IMR-90 (cell line): ENCODE measurements at regions not wholly inside any gene's neighbourhood (a gene's known extent, or its start where the extent isn't known, plus 50 kb on each side); places are given as distances from the start of the nearest gene placed in this dataset.

Experiments
- ATAC-seq: fragments of 200-7000 bp; cut with Tn5 transposase; 2 replicates; pipeline ENCODE4 v1.9.1; 2020; ENCODE audit warnings: low read depth, mild to moderate bottlenecking, moderate library complexity
- BruUV-seq: library from RNA; stranded (reverse); fragments of 400-500 nt; replicated peaks from 2 replicates; lab custom pipeline; 2021; lab: Mats Ljungman, UMichigan
- CTCF ChIA-PET: fragments of 300-600 bp; formaldehyde crosslinking; extraction: SDS; loops from one replicate; lab custom pipeline; 2021; ENCODE audit warnings: antibody characterized with exemption; lab: Yijun Ruan, JAX
- POLR2A ChIA-PET: fragments of 300-600 bp; sonication (Branson Sonifier 250); formaldehyde crosslinking; loops from one replicate; lab custom pipeline; 2022; ENCODE audit warnings: antibody characterized with exemption; ENCODE audit not compliant: unreplicated experiment; lab: Charles Lee
- DNase-seq: peaks from one replicate; pipeline ENCODE4 v3.0.0; 2013
- H2AFZ ChIP-seq: replicated peaks from 2 replicates; pipeline ENCODE3; 2013; ENCODE audit warnings: low read length, mild to moderate bottlenecking; ENCODE audit not compliant: poor library complexity
- H2AK5ac ChIP-seq: 2 replicates; pipeline ENCODE4 v1.6.1; 2013; ENCODE audit warnings: low read depth, low read length, inconsistent platforms
- H2AK9ac ChIP-seq: replicated peaks from 2 replicates; pipeline ENCODE3; 2013; ENCODE audit warnings: mild to moderate bottlenecking, low read depth, low read length, moderate library complexity; ENCODE audit not compliant: poor library complexity
- H2BK120ac ChIP-seq: 2 replicates; pipeline ENCODE4 v1.6.1; 2013; ENCODE audit warnings: low read depth, low read length, inconsistent platforms
- H2BK15ac ChIP-seq: 3 replicates; pipeline ENCODE4 v1.6.1; 2013; ENCODE audit warnings: low read depth, low read length, inconsistent platforms
- H2BK20ac ChIP-seq: 2 replicates; pipeline ENCODE4 v1.6.1; 2013; ENCODE audit warnings: low read depth, mild to moderate bottlenecking, inconsistent platforms, low read length, moderate library complexity
- H2BK5ac ChIP-seq: 2 replicates; pipeline ENCODE4 v1.6.1; 2013; ENCODE audit warnings: mild to moderate bottlenecking, low read depth, low read length, inconsistent platforms; ENCODE audit not compliant: poor library complexity, severe bottlenecking
- H3K14ac ChIP-seq: replicated peaks from 2 replicates; pipeline ENCODE4 v1.6.1; 2013; ENCODE audit warnings: low read depth, low read length, inconsistent platforms
- H3K18ac ChIP-seq: 2 replicates; pipeline ENCODE4 v1.6.1; 2013; ENCODE audit warnings: low read depth, low read length, control low read depth
- H3K23ac ChIP-seq: 2 replicates; pipeline ENCODE4 v1.6.1; 2013; ENCODE audit warnings: low read depth, low read length, inconsistent platforms
- H3K27ac ChIP-seq: 2 replicates; pipeline ENCODE4 v1.5.1; 2013; ENCODE audit warnings: mild to moderate bottlenecking, control low read depth, low read length; ENCODE audit not compliant: insufficient read depth
- H3K27me3 ChIP-seq: 2 replicates; pipeline ENCODE4 v1.6.1; 2013; ENCODE audit warnings: low read length; ENCODE audit not compliant: control insufficient read depth, insufficient read depth
- H3K36me3 ChIP-seq: 2 replicates; pipeline ENCODE4 v1.6.1; 2013; ENCODE audit warnings: low read length, mixed read lengths; ENCODE audit not compliant: control insufficient read depth, insufficient read depth
- H3K4ac ChIP-seq: 2 replicates; pipeline ENCODE4 v1.6.1; 2013; ENCODE audit warnings: low read depth, low read length, inconsistent platforms
- H3K4me1 ChIP-seq: 2 replicates; pipeline ENCODE4 v1.6.1; 2013; ENCODE audit warnings: low read length, mixed read lengths; ENCODE audit not compliant: control insufficient read depth, insufficient read depth
- H3K4me2 ChIP-seq: 2 replicates; pipeline ENCODE4 v1.6.1; 2013; ENCODE audit warnings: low read depth, mild to moderate bottlenecking, control low read depth, low read length, moderate library complexity
- H3K4me3 ChIP-seq: 2 replicates; pipeline ENCODE4 v1.5.1; 2013; ENCODE audit warnings: low read depth, mild to moderate bottlenecking, control low read depth, low read length, moderate library complexity; ENCODE audit not compliant: insufficient read depth
- H3K56ac ChIP-seq: 2 replicates; pipeline ENCODE4 v1.6.1; 2013; ENCODE audit warnings: low read length, inconsistent platforms; ENCODE audit not compliant: insufficient read depth; ENCODE audit errors: extremely low read depth
- H3K79me1 ChIP-seq, 2 experiments: 2 replicates each; pipeline ENCODE4 v1.6.1; 2013; ENCODE audit warnings: low read length in 2 of 2, inconsistent platforms in 1 of 2, low read depth in 1 of 2
- H3K9ac ChIP-seq: 2 replicates; pipeline ENCODE4 v1.6.1; 2013; ENCODE audit warnings: low read depth, low read length, control low read depth
- H3K9me1 ChIP-seq: 2 replicates; pipeline ENCODE4 v1.6.1; 2013; ENCODE audit warnings: low read length, inconsistent platforms; ENCODE audit not compliant: insufficient read depth
- H3K9me3 ChIP-seq: 2 replicates; pipeline ENCODE4 v1.6.1; 2013; ENCODE audit warnings: low read length; ENCODE audit not compliant: control insufficient read depth, insufficient read depth
- H4K20me1 ChIP-seq: 2 replicates; pipeline ENCODE4 v1.6.1; 2013; ENCODE audit warnings: low read length, inconsistent platforms; ENCODE audit not compliant: insufficient read depth
- H4K5ac ChIP-seq: 2 replicates; pipeline ENCODE4 v1.6.1; 2013; ENCODE audit warnings: mild to moderate bottlenecking, low read depth, low read length, control low read depth
- H4K8ac ChIP-seq, 2 experiments: 2 replicates each; pipeline ENCODE4 v1.6.1; 2013; ENCODE audit warnings: low read depth in 2 of 2, low read length in 2 of 2, control low read depth in 1 of 2, inconsistent platforms in 1 of 2
- H4K91ac ChIP-seq: 2 replicates; pipeline ENCODE4 v1.6.1; 2013; ENCODE audit warnings: low read depth, low read length, inconsistent platforms; ENCODE audit not compliant: insufficient read depth
- BHLHE40 ChIP-seq: fragments of 150-350 bp; IDR thresholded peaks from 2 replicates; pipeline ENCODE4 v1.6.1; 2016; ENCODE audit warnings: mild to moderate bottlenecking, low read depth, low read length
- MAFK ChIP-seq: IDR thresholded peaks from 2 replicates; pipeline ENCODE4 v1.6.1; 2012; ENCODE audit warnings: low read depth, low read length, improper control_type of control experiment
- MXI1 ChIP-seq: IDR thresholded peaks from 2 replicates; pipeline ENCODE4 v1.6.1; 2012; ENCODE audit warnings: low read depth, mild to moderate bottlenecking, low read length, moderate library complexity, borderline replicate concordance
- POLR2A ChIP-seq: IDR thresholded peaks from 2 replicates; pipeline ENCODE4 v1.6.1; 2012; ENCODE audit warnings: mild to moderate bottlenecking, low read depth, low read length
- RAD21 ChIP-seq: IDR thresholded peaks from 2 replicates; pipeline ENCODE4 v1.6.1; 2012; ENCODE audit warnings: low read length, improper control_type of control experiment
- WGBS, 2 experiments: methylation state at CpG; one replicate each; pipeline versions ENCODE4 v1.1.5 to v1.1.7; 2013; ENCODE audit warnings: missing lambda C conversion rate in 2 of 2; ENCODE audit not compliant: insufficient read length in 1 of 2; ENCODE audit errors: extremely low coverage in 2 of 2; 5-methylcytosine and 5-hydroxymethylcytosine counted together
- dilution Hi-C: fragments of 300-500 bp; cut with HindIII; formaldehyde crosslinking; loops from one replicate; pipeline ENCODE4 v1.14.3; 2018; ENCODE audit warnings: low sequenced_read_pairs; ENCODE audit not compliant: unreplicated experiment
- in situ Hi-C: fragments of 300-500 bp; cut with MboI; formaldehyde crosslinking; loops from 3 replicates; pipeline ENCODE4 v1.14.3; 2019; ENCODE audit warnings: low sequenced_read_pairs, inconsistent platforms, mixed read lengths
- intact Hi-C: fragments of 100-400 bp; cut with micrococcal nuclease; formaldehyde crosslinking; loops from 2 replicates; pipeline ENCODE4 v1.10.0; 2022

GRCh38 chr13:74533226-74533625 lies 399.0 kb upstream of the KLF12 start:
- no peak overlapping the region for H2AK5ac ChIP-seq
- DNase-seq = no peak
- H4K91ac ChIP-seq = no peak overlapping the region
- H4K20me1 ChIP-seq = no peaks in the 10 kb centered on the region
- in situ Hi-C loops = no loop called here
- no peak overlapping the region for H4K5ac ChIP-seq
- H3K27ac ChIP-seq = no peak overlapping the region
- dilution Hi-C loops = no loop called here
- no peak overlapping the region for H3K4ac ChIP-seq
- H4K8ac ChIP-seq = no peak overlapping the region
- intact Hi-C loops = no loop called here
- no peaks in the 10 kb centered on the region for H3K79me1 ChIP-seq
- TF ChIP-seq MXI1 (no peak), MAFK (no peak), RAD21 (no peak), POLR2A (no peak), BHLHE40 (no peak)
- H3K27me3 ChIP-seq = no peaks in the 10 kb centered on the region
- H3K14ac ChIP-seq = no peak overlapping the region
- CTCF ChIA-PET = no interaction called here
- no peak overlapping the region for H3K4me2 ChIP-seq
- no peaks in the 10 kb centered on the region for H3K9me3 ChIP-seq
- H3K23ac ChIP-seq = no peak overlapping the region
- no peak overlapping the region for H3K9ac ChIP-seq
- no peak overlapping the region for H2AFZ ChIP-seq
- H3K4me1 ChIP-seq = no peaks in the 10 kb centered on the region
- no peak overlapping the region for H3K56ac ChIP-seq
- BruUV-seq = no TSS peak
- H2BK20ac ChIP-seq = no peak overlapping the region
- no peak overlapping the region for H2AK9ac ChIP-seq
- no peak for ATAC-seq
- WGBS, 2 experiments = no CpG with 5 or more reads among the region's 2 CpGs
- H3K18ac ChIP-seq = no peak overlapping the region
- H3K9me1 ChIP-seq = no peaks in the 10 kb centered on the region
- H2BK120ac ChIP-seq = no peak overlapping the region
- H2BK5ac ChIP-seq = no peak overlapping the region
- POLR2A ChIA-PET = no interaction called here
- H3K36me3 ChIP-seq = no peaks in the 10 kb centered on the region
- H3K4me3 ChIP-seq = no peak overlapping the region
- no peak overlapping the region for H2BK15ac ChIP-seq
